Neural cell (in vitro differentiated cells): ENCODE measurements at regions not wholly inside any gene's neighbourhood (a gene's known extent, or its start where the extent isn't known, plus 50 kb on each side); places are given as distances from the start of the nearest gene placed in this dataset.
"Not testable (repeated sequence)": the region's sequence is repeated elsewhere in the genome, so short reads cannot be mapped to it uniquely, and the experiment has no call there.

ENCODE experiments used
- EP300 ChIP-seq: fragments of 450-650 bp; conservative IDR thresholded peaks from 2 replicates; pipeline ENCODE4 v1.6.1; 2014; ENCODE audit warnings: antibody characterized with exemption, mild to moderate bottlenecking, moderate library complexity; ENCODE audit not compliant: poor library complexity, severe bottlenecking
- MXI1 ChIP-seq: fragments of 450-650 bp; conservative IDR thresholded peaks from 2 replicates; pipeline ENCODE4 v1.6.1; 2014; ENCODE audit warnings: antibody characterized with exemption, mild to moderate bottlenecking; ENCODE audit not compliant: poor library complexity, severe bottlenecking
- POLR2AphosphoS5 ChIP-seq: IDR thresholded peaks from 2 replicates; pipeline ENCODE4 v1.6.1; 2012
- RAD21 ChIP-seq: fragments of 450-650 bp; conservative IDR thresholded peaks from 2 replicates; pipeline ENCODE4 v1.6.1; 2014; ENCODE audit warnings: antibody characterized with exemption, mild to moderate bottlenecking, moderate library complexity
- SMC3 ChIP-seq: fragments of 450-650 bp; conservative IDR thresholded peaks from 2 replicates; pipeline ENCODE4 v1.6.1; 2014; ENCODE audit warnings: antibody characterized with exemption, mild to moderate bottlenecking, moderate library complexity; ENCODE audit not compliant: poor library complexity
- TAF1 ChIP-seq: IDR thresholded peaks from 2 replicates; pipeline ENCODE4 v1.6.1; 2012; ENCODE audit warnings: low read depth
- TF ChIP-seq, protein P1 (sequence below): fragments of 450-650 bp; IDR thresholded peaks from 2 replicates; pipeline ENCODE4 v1.5.1; 2014; ENCODE audit warnings: antibody characterized with exemption, mild to moderate bottlenecking, moderate library complexity; ENCODE audit not compliant: poor library complexity, severe bottlenecking
- TF ChIP-seq, protein P2 (sequence below): IDR thresholded peaks from 2 replicates; pipeline ENCODE4 v1.6.1; 2012; ENCODE audit warnings: borderline replicate concordance

DNA sequence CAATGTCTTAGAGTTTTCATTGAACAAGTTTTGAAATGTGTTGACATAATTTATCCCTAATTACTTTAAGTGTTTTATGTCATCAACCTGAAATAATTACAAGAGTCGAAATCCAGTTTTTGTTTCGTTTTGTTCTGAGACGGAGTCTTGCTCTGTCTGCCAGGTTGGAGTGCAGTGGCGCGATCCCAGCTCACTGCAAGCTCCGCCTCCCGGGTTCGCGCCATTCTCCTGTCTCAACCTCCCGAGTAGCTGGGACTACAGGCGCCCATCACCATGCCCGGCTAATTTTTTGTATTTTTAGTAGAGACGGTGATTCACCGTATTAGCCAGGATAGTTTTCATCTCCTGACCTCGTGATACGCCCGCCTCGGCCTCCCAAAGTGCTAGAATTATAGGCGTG, 1131.0 kb upstream of the LRRTM3 start:
- TF ChIP-seq, protein P1, sequence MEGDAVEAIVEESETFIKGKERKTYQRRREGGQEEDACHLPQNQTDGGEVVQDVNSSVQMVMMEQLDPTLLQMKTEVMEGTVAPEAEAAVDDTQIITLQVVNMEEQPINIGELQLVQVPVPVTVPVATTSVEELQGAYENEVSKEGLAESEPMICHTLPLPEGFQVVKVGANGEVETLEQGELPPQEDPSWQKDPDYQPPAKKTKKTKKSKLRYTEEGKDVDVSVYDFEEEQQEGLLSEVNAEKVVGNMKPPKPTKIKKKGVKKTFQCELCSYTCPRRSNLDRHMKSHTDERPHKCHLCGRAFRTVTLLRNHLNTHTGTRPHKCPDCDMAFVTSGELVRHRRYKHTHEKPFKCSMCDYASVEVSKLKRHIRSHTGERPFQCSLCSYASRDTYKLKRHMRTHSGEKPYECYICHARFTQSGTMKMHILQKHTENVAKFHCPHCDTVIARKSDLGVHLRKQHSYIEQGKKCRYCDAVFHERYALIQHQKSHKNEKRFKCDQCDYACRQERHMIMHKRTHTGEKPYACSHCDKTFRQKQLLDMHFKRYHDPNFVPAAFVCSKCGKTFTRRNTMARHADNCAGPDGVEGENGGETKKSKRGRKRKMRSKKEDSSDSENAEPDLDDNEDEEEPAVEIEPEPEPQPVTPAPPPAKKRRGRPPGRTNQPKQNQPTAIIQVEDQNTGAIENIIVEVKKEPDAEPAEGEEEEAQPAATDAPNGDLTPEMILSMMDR, result not testable (repeated sequence)
- TF ChIP-seq, protein P2, sequence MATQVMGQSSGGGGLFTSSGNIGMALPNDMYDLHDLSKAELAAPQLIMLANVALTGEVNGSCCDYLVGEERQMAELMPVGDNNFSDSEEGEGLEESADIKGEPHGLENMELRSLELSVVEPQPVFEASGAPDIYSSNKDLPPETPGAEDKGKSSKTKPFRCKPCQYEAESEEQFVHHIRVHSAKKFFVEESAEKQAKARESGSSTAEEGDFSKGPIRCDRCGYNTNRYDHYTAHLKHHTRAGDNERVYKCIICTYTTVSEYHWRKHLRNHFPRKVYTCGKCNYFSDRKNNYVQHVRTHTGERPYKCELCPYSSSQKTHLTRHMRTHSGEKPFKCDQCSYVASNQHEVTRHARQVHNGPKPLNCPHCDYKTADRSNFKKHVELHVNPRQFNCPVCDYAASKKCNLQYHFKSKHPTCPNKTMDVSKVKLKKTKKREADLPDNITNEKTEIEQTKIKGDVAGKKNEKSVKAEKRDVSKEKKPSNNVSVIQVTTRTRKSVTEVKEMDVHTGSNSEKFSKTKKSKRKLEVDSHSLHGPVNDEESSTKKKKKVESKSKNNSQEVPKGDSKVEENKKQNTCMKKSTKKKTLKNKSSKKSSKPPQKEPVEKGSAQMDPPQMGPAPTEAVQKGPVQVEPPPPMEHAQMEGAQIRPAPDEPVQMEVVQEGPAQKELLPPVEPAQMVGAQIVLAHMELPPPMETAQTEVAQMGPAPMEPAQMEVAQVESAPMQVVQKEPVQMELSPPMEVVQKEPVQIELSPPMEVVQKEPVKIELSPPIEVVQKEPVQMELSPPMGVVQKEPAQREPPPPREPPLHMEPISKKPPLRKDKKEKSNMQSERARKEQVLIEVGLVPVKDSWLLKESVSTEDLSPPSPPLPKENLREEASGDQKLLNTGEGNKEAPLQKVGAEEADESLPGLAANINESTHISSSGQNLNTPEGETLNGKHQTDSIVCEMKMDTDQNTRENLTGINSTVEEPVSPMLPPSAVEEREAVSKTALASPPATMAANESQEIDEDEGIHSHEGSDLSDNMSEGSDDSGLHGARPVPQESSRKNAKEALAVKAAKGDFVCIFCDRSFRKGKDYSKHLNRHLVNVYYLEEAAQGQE, result not testable (repeated sequence)
- TF ChIP-seq RAD21, POLR2AphosphoS5, SMC3, EP300, MXI1, TAF1: not testable (repeated sequence)
